HG03103 (cell line): ENCODE measurements at regions not wholly inside any gene's neighbourhood (a gene's known extent, or its start where the extent isn't known, plus 50 kb on each side); places are given as distances from the start of the nearest gene placed in this dataset.

Experiments
- ATAC-seq: cut with Tn5 transposase; IDR thresholded peaks from one replicate; pipeline ENCODE4 v1.9.1; 2021; ENCODE audit warnings: low read depth; ENCODE audit not compliant: unreplicated experiment

GRCh38 chr4:180557950-180558349 is 1685.3 kb upstream of the TENM3 start:
- no peak for ATAC-seq

- ATAC-seq = no peak
Observed at GRCh38 chr4:180558427-180558826, 1684.8 kb upstream of the TENM3 start.

GRCh38 chr4:180560896-180561295 is 1682.3 kb upstream of the TENM3 start:
- no peak for ATAC-seq

- no peak for ATAC-seq
Observed at GRCh38 chr4:180564026-180564425, 1679.2 kb upstream of the TENM3 start.

- ATAC-seq = no peak
Observed at GRCh38 chr4:180564448-180564847, 1678.8 kb upstream of the TENM3 start.

- no peak for ATAC-seq
Observed at GRCh38 chr4:180565856-180566431, 1677.3 kb upstream of the TENM3 start.

GRCh38 chr4:180566492-180566891 is 1676.7 kb upstream of the TENM3 start:
- no peak for ATAC-seq

GRCh38 chr4:180567080-180567479 is 1676.1 kb upstream of the TENM3 start:
- no peak for ATAC-seq

GRCh38 chr4:180571516-180572055 is 1671.6 kb upstream of the TENM3 start:
- no peak for ATAC-seq

- ATAC-seq = no peak
Observed at GRCh38 chr4:180578175-180578574, 1665.0 kb upstream of the TENM3 start.

GRCh38 chr4:180581061-180581460 is 1662.1 kb upstream of the TENM3 start:
- ATAC-seq = no peak

GRCh38 chr4:180587379-180587778 is 1655.8 kb upstream of the TENM3 start:
- no peak for ATAC-seq

- ATAC-seq = no peak
Observed at GRCh38 chr4:180589575-180589974, 1653.6 kb upstream of the TENM3 start.

- ATAC-seq = no peak
Observed at GRCh38 chr4:180596888-180597483, 1646.2 kb upstream of the TENM3 start.

- ATAC-seq = no peak
Observed at GRCh38 chr4:180598281-180598680, 1644.9 kb upstream of the TENM3 start.

GRCh38 chr4:180603791-180604190 is 1639.4 kb upstream of the TENM3 start:
- ATAC-seq = no peak

- no peak for ATAC-seq
Observed at GRCh38 chr4:180610324-180610723, 1632.9 kb upstream of the TENM3 start.

- ATAC-seq = no peak
Observed at GRCh38 chr4:180615746-180616145, 1627.5 kb upstream of the TENM3 start.

GRCh38 chr4:180617196-180617595 is 1626.0 kb upstream of the TENM3 start:
- ATAC-seq = no peak

- no peak for ATAC-seq
Observed at GRCh38 chr4:180618396-180618795, 1624.8 kb upstream of the TENM3 start.

GRCh38 chr4:180619440-180619839 is 1623.8 kb upstream of the TENM3 start:
- no peak for ATAC-seq

GRCh38 chr4:180622254-180622653 is 1620.9 kb upstream of the TENM3 start:
- ATAC-seq = no peak
